ENCODE measurements at regions not wholly inside any gene's neighbourhood (a gene's known extent, or its start where the extent isn't known, plus 50 kb on each side); places are given as distances from the start of the nearest gene placed in this dataset.

- Histone ChIP-seq H2AFZ (ENCODE audit: low read length) (no peak overlapping the region), H4K20me1 (ENCODE audit: control insufficient read depth, insufficient read depth, insufficient read length) (no peaks in the 10 kb centered on the region), H2AK5ac (ENCODE audit: insufficient read length, low read length) (no peak overlapping the region), H2BK5ac (ENCODE audit: insufficient read length, low read length) (no peak overlapping the region), H3K56ac (ENCODE audit: insufficient read length, low read depth, low read length) (no peak overlapping the region), H4K91ac (ENCODE audit: insufficient read length, low read depth, low read length) (no peak overlapping the region), H2BK20ac (ENCODE audit: low read depth, low read length, poor library complexity, severe bottlenecking) (no peak overlapping the region), H4K5ac (ENCODE audit: insufficient read length, low read depth, low read length) (no peak overlapping the region), H3K14ac (ENCODE audit: insufficient read depth, low read length) (no peak overlapping the region), H3K23ac (ENCODE audit: insufficient read length, low read depth, low read length) (no peak overlapping the region), H2BK120ac (ENCODE audit: low read depth, low read length, poor library complexity, severe bottlenecking) (no peak overlapping the region), H2BK12ac (ENCODE audit: insufficient read length, low read depth, low read length) (no peak overlapping the region), H3K79me1 (ENCODE audit: insufficient read depth, low read depth, low read length, poor library complexity, severe bottlenecking) (no peaks in the 10 kb centered on the region), H4K8ac (replicated peaks; ENCODE audit: insufficient read length, low read depth, low read length) (no peak overlapping the region), H3K27me3 (ENCODE audit: insufficient read depth, low read length) (no peaks in the 10 kb centered on the region), H3K27ac (ENCODE audit: insufficient read length, low read depth, low read length) (no peak overlapping the region), H3K9ac (ENCODE audit: extremely low read depth, insufficient read length, low read length) (no peak overlapping the region), H3K18ac (ENCODE audit: insufficient read length, low read depth, low read length) (no peak overlapping the region), H3K4ac (ENCODE audit: low read depth, low read length) (no peak overlapping the region), H3T11ph (ENCODE audit: low read length) (no peak overlapping the region), H3K4me2 (ENCODE audit: insufficient read depth, insufficient read length, low read length) (no peak overlapping the region), H3K23me2 (ENCODE audit: insufficient read length, low read depth, low read length, poor library complexity, severe bottlenecking) (no peaks in the 10 kb centered on the region), H3K4me1 (ENCODE audit: insufficient read depth, low read length) (no peaks in the 10 kb centered on the region), H3K9me3 (ENCODE audit: control insufficient read depth, low read depth, low read length) (no peaks in the 10 kb centered on the region), H2BK15ac (ENCODE audit: low read depth, low read length) (no peak overlapping the region), H3K79me2 (ENCODE audit: insufficient read depth, low read length) (no peaks in the 10 kb centered on the region)
- TF ChIP-seq CTCF (conservative IDR thresholded peaks at IDR 0.05), result no peak
- H3K27ac Mint-ChIP-seq, result no peak overlapping the region
- no peaks in the 10 kb centered on the region for H3K27me3 Mint-ChIP-seq (ENCODE audit: low read depth)
- H3K36me3 Mint-ChIP-seq (ENCODE audit: insufficient read depth in 1 of 3, low read depth in 3 of 3), result no peaks in the 10 kb centered on the region
- DNase-seq, result no peak
- no peak overlapping the region for H3K4me3 Mint-ChIP-seq
- H3K9me3 Mint-ChIP-seq, result no peaks in the 10 kb centered on the region; a peak in 1 of 5 replicates
- no CpG with 5 or more reads among the region's 2 CpGs for WGBS (ENCODE audit: extremely low coverage, insufficient read length, low lambda C conversion rate)
- H3K4me1 Mint-ChIP-seq, result peaks cover 0 to 4% of the 10 kb centered on the region in 2 experiments; a peak in 1 of 4 replicates
Observed at GRCh38 chr13:86585835-86586234, 786.6 kb upstream of the SLITRK6 start.

Data from H9 (cell line).